ENCODE measurements at regions not wholly inside any gene's neighbourhood (a gene's known extent, or its start where the extent isn't known, plus 50 kb on each side); places are given as distances from the start of the nearest gene placed in this dataset.

DNA sequence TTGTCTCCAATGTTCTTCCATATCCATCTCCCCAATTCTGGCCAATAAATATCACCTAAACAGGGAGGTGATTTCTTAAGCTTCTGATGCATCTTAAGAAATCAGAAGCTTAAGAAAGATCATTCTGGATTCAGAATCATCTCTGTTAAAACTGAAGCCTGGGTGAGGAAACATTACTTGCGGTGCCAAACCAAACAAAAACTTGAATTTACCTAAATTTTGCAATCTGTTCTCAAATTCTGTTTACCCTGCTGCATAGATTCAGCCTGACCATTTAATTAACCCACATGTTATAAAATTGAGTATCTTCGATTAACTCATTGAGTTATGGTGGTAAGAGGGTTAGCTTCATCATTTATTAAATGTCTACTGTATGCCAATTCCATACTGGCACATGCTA is 204.4 kb upstream of the ZNF385D start:
- no peak overlapping the region for H3K4me3 Mint-ChIP-seq
- no peaks in the 10 kb centered on the region for H3K4me1 Mint-ChIP-seq
- no peak for ATAC-seq
- TF ChIP-seq MXD4 (CRISPR knock-in tag; IDR thresholded peaks at IDR 0.05; ENCODE audit: borderline replicate concordance): no peak
- no peak for TF ChIP-seq NFATC4 (CRISPR knock-in tag; IDR thresholded peaks at IDR 0.05)
- TF ChIP-seq PRRX2 (CRISPR knock-in tag; IDR thresholded peaks at IDR 0.05): no peak
- no peak for TF ChIP-seq FOXK1 (CRISPR knock-in tag; IDR thresholded peaks at IDR 0.05)
- no peak for TF ChIP-seq E2F5 (CRISPR knock-in tag; IDR thresholded peaks at IDR 0.05)
- TF ChIP-seq OVOL2 (CRISPR knock-in tag; IDR thresholded peaks at IDR 0.05; ENCODE audit: borderline replicate concordance): no peak
- no peak for TF ChIP-seq NFYB (CRISPR knock-in tag; conservative IDR thresholded peaks at IDR 0.05; ENCODE audit: low read depth)
- TF ChIP-seq, protein P1, sequence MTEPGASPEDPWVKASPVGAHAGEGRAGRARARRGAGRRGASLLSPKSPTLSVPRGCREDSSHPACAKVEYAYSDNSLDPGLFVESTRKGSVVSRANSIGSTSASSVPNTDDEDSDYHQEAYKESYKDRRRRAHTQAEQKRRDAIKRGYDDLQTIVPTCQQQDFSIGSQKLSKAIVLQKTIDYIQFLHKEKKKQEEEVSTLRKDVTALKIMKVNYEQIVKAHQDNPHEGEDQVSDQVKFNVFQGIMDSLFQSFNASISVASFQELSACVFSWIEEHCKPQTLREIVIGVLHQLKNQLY (CRISPR knock-in tag; IDR thresholded peaks at IDR 0.05): no peak
- TF ChIP-seq ESRRA (CRISPR knock-in tag; IDR thresholded peaks at IDR 0.05; ENCODE audit: borderline replicate concordance): no peak
- no peak for TF ChIP-seq GTF2I (CRISPR knock-in tag; conservative IDR thresholded peaks at IDR 0.05)
- ChIA-PET CTCF (no interaction called here), POLR2A (no interaction called here)
- no peak for DNase-seq (ENCODE audit: low spot score)
- no peak overlapping the region for H3K27ac Mint-ChIP-seq
- no peaks in the 10 kb centered on the region for H3K36me3 Mint-ChIP-seq
- no peaks in the 10 kb centered on the region for H3K27me3 Mint-ChIP-seq (ENCODE audit: low read depth)
- H3K9me3 Mint-ChIP-seq: peaks cover 9% of the 10 kb centered on the region

- DNase-seq (ENCODE audit: low spot score): no peak
- H3K4me3 Mint-ChIP-seq: no peak overlapping the region
- no peaks in the 10 kb centered on the region for H3K36me3 Mint-ChIP-seq
- CTCF ChIA-PET: no interaction called here
- H3K27ac Mint-ChIP-seq: no peak overlapping the region
- POLR2A ChIA-PET: no interaction called here
- H3K27me3 Mint-ChIP-seq (ENCODE audit: low read depth): no peaks in the 10 kb centered on the region
- ATAC-seq: no peak
- no peaks in the 10 kb centered on the region for H3K9me3 Mint-ChIP-seq
- no peaks in the 10 kb centered on the region for H3K4me1 Mint-ChIP-seq
- TF ChIP-seq, protein P2, sequence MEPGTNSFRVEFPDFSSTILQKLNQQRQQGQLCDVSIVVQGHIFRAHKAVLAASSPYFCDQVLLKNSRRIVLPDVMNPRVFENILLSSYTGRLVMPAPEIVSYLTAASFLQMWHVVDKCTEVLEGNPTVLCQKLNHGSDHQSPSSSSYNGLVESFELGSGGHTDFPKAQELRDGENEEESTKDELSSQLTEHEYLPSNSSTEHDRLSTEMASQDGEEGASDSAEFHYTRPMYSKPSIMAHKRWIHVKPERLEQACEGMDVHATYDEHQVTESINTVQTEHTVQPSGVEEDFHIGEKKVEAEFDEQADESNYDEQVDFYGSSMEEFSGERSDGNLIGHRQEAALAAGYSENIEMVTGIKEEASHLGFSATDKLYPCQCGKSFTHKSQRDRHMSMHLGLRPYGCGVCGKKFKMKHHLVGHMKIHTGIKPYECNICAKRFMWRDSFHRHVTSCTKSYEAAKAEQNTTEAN (CRISPR knock-in tag; IDR thresholded peaks at IDR 0.05): no peak
- TF ChIP-seq FOXP1 (CRISPR knock-in tag; IDR thresholded peaks at IDR 0.05; ENCODE audit: borderline replicate concordance) (no peak), MAX (CRISPR knock-in tag; IDR thresholded peaks at IDR 0.05) (no peak), GRHL2 (CRISPR knock-in tag; IDR thresholded peaks at IDR 0.05; ENCODE audit: insufficient replicate concordance, severe bottlenecking) (no peak), SP1 (CRISPR knock-in tag; conservative IDR thresholded peaks at IDR 0.05) (no peak), NR3C1 (CRISPR knock-in tag; conservative IDR thresholded peaks at IDR 0.05; ENCODE audit: low read depth) (no peak), ZNF532 (CRISPR knock-in tag; IDR thresholded peaks at IDR 0.05; ENCODE audit: borderline replicate concordance) (no peak), USF1 (CRISPR knock-in tag; IDR thresholded peaks at IDR 0.05) (no peak), MXD4 (CRISPR knock-in tag; IDR thresholded peaks at IDR 0.05; ENCODE audit: borderline replicate concordance) (no peak), TP53 (CRISPR knock-in tag; IDR thresholded peaks at IDR 0.05) (no peak), ZNF138 (CRISPR knock-in tag; conservative IDR thresholded peaks at IDR 0.05) (no peak), ZBTB21 (CRISPR knock-in tag; IDR thresholded peaks at IDR 0.05; ENCODE audit: borderline replicate concordance) (no peak), ATF2 (CRISPR knock-in tag; IDR thresholded peaks at IDR 0.05; ENCODE audit: borderline replicate concordance, low read depth) (no peak), SMAD3 (CRISPR knock-in tag; IDR thresholded peaks at IDR 0.05; ENCODE audit: borderline replicate concordance) (no peak)
- TF ChIP-seq, protein P3, sequence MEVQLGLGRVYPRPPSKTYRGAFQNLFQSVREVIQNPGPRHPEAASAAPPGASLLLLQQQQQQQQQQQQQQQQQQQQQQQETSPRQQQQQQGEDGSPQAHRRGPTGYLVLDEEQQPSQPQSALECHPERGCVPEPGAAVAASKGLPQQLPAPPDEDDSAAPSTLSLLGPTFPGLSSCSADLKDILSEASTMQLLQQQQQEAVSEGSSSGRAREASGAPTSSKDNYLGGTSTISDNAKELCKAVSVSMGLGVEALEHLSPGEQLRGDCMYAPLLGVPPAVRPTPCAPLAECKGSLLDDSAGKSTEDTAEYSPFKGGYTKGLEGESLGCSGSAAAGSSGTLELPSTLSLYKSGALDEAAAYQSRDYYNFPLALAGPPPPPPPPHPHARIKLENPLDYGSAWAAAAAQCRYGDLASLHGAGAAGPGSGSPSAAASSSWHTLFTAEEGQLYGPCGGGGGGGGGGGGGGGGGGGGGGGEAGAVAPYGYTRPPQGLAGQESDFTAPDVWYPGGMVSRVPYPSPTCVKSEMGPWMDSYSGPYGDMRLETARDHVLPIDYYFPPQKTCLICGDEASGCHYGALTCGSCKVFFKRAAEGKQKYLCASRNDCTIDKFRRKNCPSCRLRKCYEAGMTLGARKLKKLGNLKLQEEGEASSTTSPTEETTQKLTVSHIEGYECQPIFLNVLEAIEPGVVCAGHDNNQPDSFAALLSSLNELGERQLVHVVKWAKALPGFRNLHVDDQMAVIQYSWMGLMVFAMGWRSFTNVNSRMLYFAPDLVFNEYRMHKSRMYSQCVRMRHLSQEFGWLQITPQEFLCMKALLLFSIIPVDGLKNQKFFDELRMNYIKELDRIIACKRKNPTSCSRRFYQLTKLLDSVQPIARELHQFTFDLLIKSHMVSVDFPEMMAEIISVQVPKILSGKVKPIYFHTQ (CRISPR knock-in tag; IDR thresholded peaks at IDR 0.05): no peak
Observed at GRCh38 chr3:21960033-21960432, 209.0 kb upstream of the ZNF385D start.

Measured in WTC11 (cell line).